Activated CD4-positive, alpha-beta T cell treated with anti-CD3 and anti-CD28 coated beads, Interleukin-2, amount 10 ng/mL, durations not matched to agents 7 days and 5 days (primary cell): ENCODE measurements at regions not wholly inside any gene's neighbourhood (a gene's known extent, or its start where the extent isn't known, plus 50 kb on each side); places are given as distances from the start of the nearest gene placed in this dataset.

ENCODE experiments used
- CTCF ChIA-PET: fragments of 350-600 bp; sonication (Branson Sonifier 250); formaldehyde crosslinking; loops from one replicate; lab custom pipeline; 2021; ENCODE audit warnings: antibody characterized with exemption; lab: Charles Lee
- POLR2A ChIA-PET: fragments of 350-600 bp; sonication (Branson Sonifier 250); formaldehyde crosslinking; loops from one replicate; lab custom pipeline; 2021; ENCODE audit warnings: antibody characterized with exemption; lab: Charles Lee
- DNase-seq: peaks from one replicate; pipeline ENCODE4 v3.0.0-alpha.2; 2020
- H3K27ac Mint-ChIP-seq: one replicate; pipeline ENCODE4 v1.8.0; 2021; ENCODE audit warnings: mild to moderate bottlenecking, moderate library complexity, mixed read lengths
- H3K27me3 Mint-ChIP-seq: one replicate; pipeline ENCODE4 v1.8.0; 2021; ENCODE audit warnings: mixed read lengths
- H3K36me3 Mint-ChIP-seq: one replicate; pipeline ENCODE4 v1.8.0; 2021; ENCODE audit warnings: low read depth, mixed read lengths
- H3K4me1 Mint-ChIP-seq: one replicate; pipeline ENCODE4 v1.8.0; 2021; ENCODE audit warnings: mixed read lengths
- H3K4me3 Mint-ChIP-seq: one replicate; pipeline ENCODE4 v1.8.0; 2021; ENCODE audit warnings: mild to moderate bottlenecking, moderate library complexity, mixed read lengths
- H3K9me3 Mint-ChIP-seq: one replicate; pipeline ENCODE4 v1.8.0; 2021; ENCODE audit warnings: mixed read lengths

DNA sequence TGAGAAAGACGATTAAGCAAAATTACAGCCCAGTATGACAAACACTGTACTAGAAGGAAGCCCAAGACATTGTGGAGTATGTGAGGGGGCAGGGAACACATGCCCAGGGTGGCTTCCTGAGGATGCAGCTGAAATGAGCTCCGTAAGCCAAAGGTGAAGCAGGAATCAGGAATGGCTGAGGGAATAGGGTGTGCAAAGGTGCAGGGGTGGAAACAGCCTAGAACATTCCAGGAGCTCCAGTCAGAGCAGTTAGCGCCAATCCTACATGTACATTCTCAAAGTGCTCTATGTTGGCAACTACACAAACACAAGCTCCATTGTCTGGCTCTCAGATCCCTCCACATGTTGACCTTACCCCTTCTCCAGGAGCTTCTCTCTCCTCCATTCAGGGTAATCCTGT, 257.9 kb downstream of the MAN2A1 start:
- H3K9me3 Mint-ChIP-seq, result peaks cover 2% of the 10 kb centered on the region
- no peak for DNase-seq
- H3K4me1 Mint-ChIP-seq, result peaks cover 23% of the 10 kb centered on the region
- H3K27ac Mint-ChIP-seq, result no peak overlapping the region
- ChIA-PET POLR2A (no interaction called here), CTCF (interaction anchor here (0.9 to 1.5 kb wide), 2 partner anchors 11 to 78 kb away, joined by 3 to 5 read pairs; no protein-coding TSS in a partner anchor)
- no peaks in the 10 kb centered on the region for H3K36me3 Mint-ChIP-seq
- H3K27me3 Mint-ChIP-seq, result no peaks in the 10 kb centered on the region
- no peak overlapping the region for H3K4me3 Mint-ChIP-seq

DNA sequence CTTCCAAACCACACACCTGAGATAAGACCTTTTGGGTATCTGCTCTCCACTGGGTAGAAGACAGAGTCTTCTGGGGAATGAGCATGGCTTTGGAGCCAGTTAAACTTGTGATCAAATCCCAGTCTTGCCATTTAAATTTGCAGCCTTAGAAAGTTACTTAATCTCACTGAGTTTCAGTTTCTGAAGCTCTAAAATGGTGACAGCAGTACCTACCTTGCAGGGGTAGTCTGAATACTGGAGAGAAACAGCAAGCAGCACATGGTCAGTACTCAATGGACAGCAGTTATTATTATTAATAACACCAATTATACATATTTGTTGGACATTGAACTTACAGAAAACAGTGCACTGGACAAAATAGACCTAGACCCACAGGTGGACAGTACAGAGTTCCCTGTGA, 260.9 kb downstream of the MAN2A1 start:
- H3K9me3 Mint-ChIP-seq, result peaks cover 2% of the 10 kb centered on the region
- H3K36me3 Mint-ChIP-seq, result no peaks in the 10 kb centered on the region
- ChIA-PET CTCF (no interaction called here), POLR2A (no interaction called here)
- DNase-seq, result no peak
- no peak overlapping the region for H3K27ac Mint-ChIP-seq
- no peaks in the 10 kb centered on the region for H3K27me3 Mint-ChIP-seq
- H3K4me1 Mint-ChIP-seq, result peaks cover 10% of the 10 kb centered on the region
- H3K4me3 Mint-ChIP-seq, result no peak overlapping the region

DNA sequence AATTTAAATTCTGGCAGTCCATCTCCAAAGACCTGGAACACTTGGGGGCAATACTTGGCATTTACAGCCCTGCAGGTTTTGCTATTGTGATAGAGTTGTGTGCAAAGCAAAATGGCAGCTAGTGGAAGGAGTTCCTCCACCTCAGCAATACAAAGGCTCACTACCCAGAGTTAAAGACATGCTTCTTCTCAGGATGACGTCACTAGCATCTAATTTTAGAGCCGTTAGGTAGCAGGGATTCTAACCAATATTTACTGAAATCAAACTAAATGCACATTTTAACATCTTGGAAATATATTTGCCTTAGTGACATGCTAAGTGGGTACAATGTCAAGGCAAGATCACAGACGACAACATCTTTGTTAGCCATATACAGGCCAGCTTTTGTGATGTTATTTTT, 261.6 kb downstream of the MAN2A1 start:
- no peak overlapping the region for H3K27ac Mint-ChIP-seq
- POLR2A ChIA-PET, result no interaction called here
- peaks cover 2% of the 10 kb centered on the region for H3K9me3 Mint-ChIP-seq

GRCh38 chr5:109951758-109952157, 262.0 kb downstream of the MAN2A1 start:
- Mint-ChIP-seq H3K9me3 (peaks cover 2% of the 10 kb centered on the region), H3K27ac (no peak overlapping the region), H3K4me3 (no peak overlapping the region), H3K36me3 (no peaks in the 10 kb centered on the region), H3K4me1 (peaks cover 1% of the 10 kb centered on the region), H3K27me3 (no peaks in the 10 kb centered on the region)
- DNase-seq, result no peak
- CTCF ChIA-PET, result no interaction called here
- POLR2A ChIA-PET, result no interaction called here

More for the DNA sequence above, 261.6 kb downstream of the MAN2A1 start:
- CTCF ChIA-PET, result no interaction called here
- no peaks in the 10 kb centered on the region for H3K27me3 Mint-ChIP-seq
- peaks cover 6% of the 10 kb centered on the region for H3K4me1 Mint-ChIP-seq
- no peaks in the 10 kb centered on the region for H3K36me3 Mint-ChIP-seq
- no peak overlapping the region for H3K4me3 Mint-ChIP-seq
- no peak for DNase-seq

- H3K9me3 Mint-ChIP-seq, result peaks cover 2% of the 10 kb centered on the region
- no peak for DNase-seq
- H3K4me3 Mint-ChIP-seq, result no peak overlapping the region
- ChIA-PET CTCF (no interaction called here), POLR2A (no interaction called here)
- H3K27ac Mint-ChIP-seq, result no peak overlapping the region
- no peaks in the 10 kb centered on the region for H3K4me1 Mint-ChIP-seq
- H3K27me3 Mint-ChIP-seq, result no peaks in the 10 kb centered on the region
- H3K36me3 Mint-ChIP-seq, result no peaks in the 10 kb centered on the region
Observed at GRCh38 chr5:109953761-109954160, 264.0 kb downstream of the MAN2A1 start.

GRCh38 chr5:109956884-109957283, 267.2 kb downstream of the MAN2A1 start:
- Mint-ChIP-seq H3K27ac (no peak overlapping the region), H3K4me1 (no peaks in the 10 kb centered on the region), H3K4me3 (no peak overlapping the region), H3K9me3 (no peaks in the 10 kb centered on the region), H3K36me3 (no peaks in the 10 kb centered on the region), H3K27me3 (no peaks in the 10 kb centered on the region)
- CTCF ChIA-PET, result interaction anchor here (1.5 kb wide), 1 partner anchor 19 kb away, joined by 3 read pairs; no protein-coding TSS in a partner anchor
- POLR2A ChIA-PET, result no interaction called here
- no peak for DNase-seq

DNA sequence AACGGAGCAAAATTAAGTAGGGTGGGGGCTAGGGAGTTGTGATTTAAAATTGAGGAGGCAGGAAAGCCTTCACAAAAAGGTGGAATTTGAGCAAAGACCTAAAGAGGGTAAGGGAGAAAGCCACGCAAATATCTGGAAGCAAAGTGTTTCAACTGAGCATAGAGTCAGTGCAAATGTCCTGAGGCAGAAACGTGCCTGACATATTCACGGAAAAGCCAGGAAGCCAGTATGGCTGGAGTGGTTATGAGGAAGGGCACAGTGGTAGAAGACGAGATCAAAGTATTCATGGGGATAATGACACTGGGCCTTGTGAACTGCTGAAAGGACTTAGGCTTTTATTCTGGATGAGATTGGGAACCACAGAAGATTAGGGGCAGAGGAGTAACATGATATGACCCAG, 268.4 kb downstream of the MAN2A1 start:
- Mint-ChIP-seq H3K36me3 (no peaks in the 10 kb centered on the region), H3K27me3 (no peaks in the 10 kb centered on the region), H3K4me1 (peaks cover 4% of the 10 kb centered on the region), H3K27ac (no peak overlapping the region), H3K4me3 (no peak overlapping the region), H3K9me3 (no peaks in the 10 kb centered on the region)
- ChIA-PET POLR2A (no interaction called here), CTCF (no interaction called here)
- DNase-seq, result no peak

DNA sequence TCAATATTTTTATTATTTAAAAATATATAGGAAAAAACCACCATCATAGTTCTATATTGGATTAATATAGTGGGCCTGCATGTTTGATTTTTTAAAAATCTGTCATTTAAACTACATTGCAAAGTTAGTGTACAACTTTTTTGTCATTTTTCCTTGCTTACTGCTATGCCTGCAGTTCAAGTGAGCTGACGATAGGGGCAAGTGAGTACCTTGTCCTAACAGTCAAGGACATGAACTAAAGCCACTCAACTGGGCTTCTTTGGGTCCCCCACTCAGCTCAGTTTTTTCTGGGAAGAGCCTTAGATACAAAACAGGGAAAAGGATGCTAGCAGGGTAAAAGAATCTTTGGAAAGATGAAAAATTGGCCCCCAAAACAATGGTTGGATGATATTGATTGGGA, 269.9 kb downstream of the MAN2A1 start:
- DNase-seq, result no peak
- no peaks in the 10 kb centered on the region for H3K36me3 Mint-ChIP-seq
- H3K4me3 Mint-ChIP-seq, result no peak overlapping the region
- H3K27me3 Mint-ChIP-seq, result no peaks in the 10 kb centered on the region
- ChIA-PET CTCF (no interaction called here), POLR2A (no interaction called here)
- no peak overlapping the region for H3K27ac Mint-ChIP-seq
- H3K4me1 Mint-ChIP-seq, result peaks cover 4% of the 10 kb centered on the region
- H3K9me3 Mint-ChIP-seq, result peaks cover under 1% of the 10 kb centered on the region

DNA sequence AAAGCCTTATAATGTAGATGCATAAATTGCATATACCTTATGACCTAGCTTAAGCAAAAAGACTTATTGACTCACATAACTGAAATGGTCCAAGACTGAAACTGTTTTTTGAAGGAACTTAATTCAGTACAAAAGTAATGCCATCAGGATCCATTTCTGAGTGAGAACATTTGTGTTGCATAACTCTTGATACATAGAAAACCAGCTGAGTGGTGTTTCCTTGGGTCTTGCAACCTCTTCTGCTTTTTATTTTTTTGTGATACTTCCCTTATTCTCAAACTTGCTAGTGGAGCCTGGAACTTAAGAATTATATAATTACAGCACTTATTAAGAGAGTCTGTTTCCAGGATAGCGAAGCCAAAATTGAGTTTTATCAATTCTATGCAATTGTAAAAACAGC, 272.0 kb downstream of the MAN2A1 start:
- Mint-ChIP-seq H3K4me1 (peaks cover 4% of the 10 kb centered on the region), H3K9me3 (peaks cover 2% of the 10 kb centered on the region), H3K27ac (no peak overlapping the region), H3K4me3 (no peak overlapping the region), H3K27me3 (no peaks in the 10 kb centered on the region), H3K36me3 (no peaks in the 10 kb centered on the region)
- ChIA-PET POLR2A (no interaction called here), CTCF (interaction anchor here (0.7 kb wide), 1 partner anchor 96 kb away, joined by 3 read pairs; no protein-coding TSS in a partner anchor)
- DNase-seq, result no peak

- peaks cover 2% of the 10 kb centered on the region for H3K9me3 Mint-ChIP-seq
- H3K4me1 Mint-ChIP-seq, result peaks cover 4% of the 10 kb centered on the region
- H3K36me3 Mint-ChIP-seq, result no peaks in the 10 kb centered on the region
- H3K4me3 Mint-ChIP-seq, result no peak overlapping the region
- POLR2A ChIA-PET, result no interaction called here
- no peaks in the 10 kb centered on the region for H3K27me3 Mint-ChIP-seq
- DNase-seq, result no peak
- CTCF ChIA-PET, result no interaction called here
- H3K27ac Mint-ChIP-seq, result no peak overlapping the region
Observed at GRCh38 chr5:109962882-109963603, 273.3 kb downstream of the MAN2A1 start.

- Mint-ChIP-seq H3K4me3 (no peak overlapping the region), H3K27ac (no peak overlapping the region), H3K27me3 (no peaks in the 10 kb centered on the region), H3K4me1 (peaks cover 4% of the 10 kb centered on the region), H3K9me3 (peaks cover 2% of the 10 kb centered on the region), H3K36me3 (no peaks in the 10 kb centered on the region)
- no peak for DNase-seq
- POLR2A ChIA-PET, result no interaction called here
- CTCF ChIA-PET, result no interaction called here
Observed at GRCh38 chr5:109964136-109964535, 274.4 kb downstream of the MAN2A1 start.

DNA sequence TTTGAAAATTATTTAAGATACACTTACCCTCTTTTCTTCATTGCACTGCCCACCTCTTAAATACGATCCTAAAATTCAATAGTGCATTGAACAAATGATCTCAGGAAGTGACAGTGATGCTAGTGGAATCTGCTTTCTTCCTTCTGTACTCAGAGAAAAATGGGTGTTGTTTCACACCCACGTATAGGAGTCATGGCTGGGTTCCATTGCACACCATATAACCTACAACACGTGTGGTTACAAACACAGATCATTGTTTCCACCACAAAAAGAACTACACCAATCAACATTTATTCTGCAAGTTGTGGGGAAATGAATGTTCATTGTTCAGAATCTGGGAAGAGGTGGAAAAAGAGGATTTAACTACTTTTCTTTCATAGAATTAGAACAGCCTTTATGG, 275.9 kb downstream of the MAN2A1 start:
- H3K27me3 Mint-ChIP-seq, result no peaks in the 10 kb centered on the region
- peaks cover 4% of the 10 kb centered on the region for H3K4me1 Mint-ChIP-seq
- no peak overlapping the region for H3K27ac Mint-ChIP-seq
- peaks cover 2% of the 10 kb centered on the region for H3K9me3 Mint-ChIP-seq
- ChIA-PET CTCF (no interaction called here), POLR2A (no interaction called here)
- H3K36me3 Mint-ChIP-seq, result no peaks in the 10 kb centered on the region
- H3K4me3 Mint-ChIP-seq, result no peak overlapping the region
- DNase-seq, result no peak

GRCh38 chr5:109971968-109972367, 282.2 kb downstream of the MAN2A1 start:
- H3K4me1 Mint-ChIP-seq, result peaks cover 2% of the 10 kb centered on the region
- H3K9me3 Mint-ChIP-seq, result no peaks in the 10 kb centered on the region
- POLR2A ChIA-PET, result no interaction called here
- no peak overlapping the region for H3K27ac Mint-ChIP-seq
- no peak for DNase-seq
- no peaks in the 10 kb centered on the region for H3K27me3 Mint-ChIP-seq
- CTCF ChIA-PET, result no interaction called here
- no peaks in the 10 kb centered on the region for H3K36me3 Mint-ChIP-seq
- no peak overlapping the region for H3K4me3 Mint-ChIP-seq

DNA sequence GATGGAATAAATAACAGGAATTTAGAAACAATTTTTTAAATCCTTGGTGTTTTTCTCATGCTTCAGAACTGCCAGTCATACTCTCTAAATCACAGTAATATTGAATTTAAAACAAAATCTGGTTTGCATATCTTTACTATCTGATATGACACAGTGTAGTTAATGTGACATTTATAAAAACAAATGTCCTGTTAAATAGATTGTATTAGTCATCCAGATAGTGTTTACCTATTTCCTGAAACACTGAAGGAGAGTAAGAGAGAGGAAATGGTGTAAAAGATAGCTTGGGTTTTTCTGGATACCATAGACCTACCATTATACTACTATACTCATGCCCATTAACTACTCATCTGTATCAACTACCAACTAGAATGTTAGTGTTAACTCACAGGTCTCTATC, 292.3 kb downstream of the MAN2A1 start:
- Mint-ChIP-seq H3K27ac (no peak overlapping the region), H3K36me3 (no peaks in the 10 kb centered on the region), H3K9me3 (peaks cover 4% of the 10 kb centered on the region), H3K4me1 (no peaks in the 10 kb centered on the region), H3K27me3 (no peaks in the 10 kb centered on the region), H3K4me3 (no peak overlapping the region)
- ChIA-PET POLR2A (no interaction called here), CTCF (interaction anchor here (0.5 kb wide), 1 partner anchor 86 kb away, joined by 3 read pairs; no protein-coding TSS in a partner anchor)
- DNase-seq, result no peak
